ENCODE measurements at regions not wholly inside any gene's neighbourhood (a gene's known extent, or its start where the extent isn't known, plus 50 kb on each side); places are given as distances from the start of the nearest gene placed in this dataset.

- Mint-ChIP-seq H3K27me3 (ENCODE audit: unreplicated experiment) (no peaks in the 10 kb centered on the region), H3K27ac (ENCODE audit: unreplicated experiment) (no peak overlapping the region), H3K36me3 (ENCODE audit: unreplicated experiment) (peaks cover 32% of the 10 kb centered on the region), H3K4me3 (ENCODE audit: unreplicated experiment) (no peak overlapping the region), H3K9me3 (ENCODE audit: unreplicated experiment) (peaks cover 6% of the 10 kb centered on the region), H3K4me1 (ENCODE audit: low read depth, unreplicated experiment) (no peaks in the 10 kb centered on the region)
- DNase-seq = no peak
- TF ChIP-seq, protein P1, sequence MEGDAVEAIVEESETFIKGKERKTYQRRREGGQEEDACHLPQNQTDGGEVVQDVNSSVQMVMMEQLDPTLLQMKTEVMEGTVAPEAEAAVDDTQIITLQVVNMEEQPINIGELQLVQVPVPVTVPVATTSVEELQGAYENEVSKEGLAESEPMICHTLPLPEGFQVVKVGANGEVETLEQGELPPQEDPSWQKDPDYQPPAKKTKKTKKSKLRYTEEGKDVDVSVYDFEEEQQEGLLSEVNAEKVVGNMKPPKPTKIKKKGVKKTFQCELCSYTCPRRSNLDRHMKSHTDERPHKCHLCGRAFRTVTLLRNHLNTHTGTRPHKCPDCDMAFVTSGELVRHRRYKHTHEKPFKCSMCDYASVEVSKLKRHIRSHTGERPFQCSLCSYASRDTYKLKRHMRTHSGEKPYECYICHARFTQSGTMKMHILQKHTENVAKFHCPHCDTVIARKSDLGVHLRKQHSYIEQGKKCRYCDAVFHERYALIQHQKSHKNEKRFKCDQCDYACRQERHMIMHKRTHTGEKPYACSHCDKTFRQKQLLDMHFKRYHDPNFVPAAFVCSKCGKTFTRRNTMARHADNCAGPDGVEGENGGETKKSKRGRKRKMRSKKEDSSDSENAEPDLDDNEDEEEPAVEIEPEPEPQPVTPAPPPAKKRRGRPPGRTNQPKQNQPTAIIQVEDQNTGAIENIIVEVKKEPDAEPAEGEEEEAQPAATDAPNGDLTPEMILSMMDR (IDR thresholded peaks at IDR 0.05; ENCODE audit: partially characterized antibody, unreplicated experiment) = no peak
Observed at GRCh38 chr11:26782220-26782965, 60.5 kb upstream of the SLC5A12 start.

DNA sequence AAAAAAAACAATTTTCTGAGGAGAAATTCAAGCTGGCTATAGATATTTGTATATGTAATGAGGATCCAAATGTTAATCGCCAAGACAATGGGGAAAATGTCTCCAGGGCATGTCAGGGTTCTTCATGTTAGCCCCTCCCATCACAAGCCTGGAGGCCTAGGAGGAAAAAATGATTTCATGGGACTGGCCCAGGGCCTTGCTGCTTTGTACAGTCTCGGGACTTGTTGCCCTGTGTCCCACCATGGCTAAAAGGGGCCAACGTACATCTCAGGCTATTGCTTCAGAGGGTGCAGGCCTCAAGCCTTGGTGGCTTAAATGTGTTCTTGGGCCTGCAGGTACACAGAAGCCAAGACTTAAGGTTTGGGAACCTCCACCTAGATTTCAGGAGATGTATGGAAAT lies 62.1 kb upstream of the SLC5A12 start:
- H3K4me1 Mint-ChIP-seq (ENCODE audit: low read depth, unreplicated experiment) = no peaks in the 10 kb centered on the region
- TF ChIP-seq, protein P1 (IDR thresholded peaks at IDR 0.05; ENCODE audit: partially characterized antibody, unreplicated experiment) = no peak
- no peak for DNase-seq
- no peak overlapping the region for H3K4me3 Mint-ChIP-seq (ENCODE audit: unreplicated experiment)
- no peaks in the 10 kb centered on the region for H3K27me3 Mint-ChIP-seq (ENCODE audit: unreplicated experiment)
- H3K9me3 Mint-ChIP-seq (ENCODE audit: unreplicated experiment) = peaks cover 6% of the 10 kb centered on the region
- no peak overlapping the region for H3K27ac Mint-ChIP-seq (ENCODE audit: unreplicated experiment)
- peaks cover 32% of the 10 kb centered on the region for H3K36me3 Mint-ChIP-seq (ENCODE audit: unreplicated experiment)

GRCh38 chr11:26790738-26791137 lies 68.9 kb upstream of the SLC5A12 start:
- H3K4me1 Mint-ChIP-seq (ENCODE audit: low read depth, unreplicated experiment) = no peaks in the 10 kb centered on the region
- H3K27ac Mint-ChIP-seq (ENCODE audit: unreplicated experiment) = no peak overlapping the region
- TF ChIP-seq, protein P1 (IDR thresholded peaks at IDR 0.05; ENCODE audit: partially characterized antibody, unreplicated experiment) = no peak
- no peaks in the 10 kb centered on the region for H3K27me3 Mint-ChIP-seq (ENCODE audit: unreplicated experiment)
- peaks cover 8% of the 10 kb centered on the region for H3K36me3 Mint-ChIP-seq (ENCODE audit: unreplicated experiment)
- no peak for DNase-seq
- peaks cover 3% of the 10 kb centered on the region for H3K9me3 Mint-ChIP-seq (ENCODE audit: unreplicated experiment)
- H3K4me3 Mint-ChIP-seq (ENCODE audit: unreplicated experiment) = no peak overlapping the region

DNA sequence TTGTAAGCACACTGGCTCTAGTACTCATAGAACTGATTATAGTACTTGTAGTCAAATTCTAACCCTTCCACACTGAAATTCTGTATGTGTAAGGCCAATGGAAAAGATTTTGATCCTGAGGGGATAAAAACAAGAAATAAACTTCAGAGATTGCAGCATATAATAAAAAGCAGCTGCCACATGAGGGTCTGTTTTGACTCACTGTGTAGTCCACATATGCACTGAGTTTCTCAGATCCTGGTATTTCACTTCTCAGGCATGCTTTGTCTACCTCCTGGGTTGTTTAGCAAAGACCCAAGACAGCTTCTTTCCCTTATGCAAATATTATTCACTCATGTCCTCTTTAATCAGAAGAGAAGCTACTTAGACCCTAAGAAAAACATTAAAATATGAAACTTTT lies 71.1 kb upstream of the SLC5A12 start:
- Mint-ChIP-seq H3K9me3 (ENCODE audit: unreplicated experiment) (peaks cover 2% of the 10 kb centered on the region), H3K36me3 (ENCODE audit: unreplicated experiment) (no peaks in the 10 kb centered on the region), H3K4me3 (ENCODE audit: unreplicated experiment) (no peak overlapping the region), H3K27me3 (ENCODE audit: unreplicated experiment) (no peaks in the 10 kb centered on the region), H3K27ac (ENCODE audit: unreplicated experiment) (no peak overlapping the region), H3K4me1 (ENCODE audit: low read depth, unreplicated experiment) (peaks cover 1% of the 10 kb centered on the region)
- no peak for DNase-seq
- TF ChIP-seq, protein P1 (IDR thresholded peaks at IDR 0.05; ENCODE audit: partially characterized antibody, unreplicated experiment) = no peak

DNA sequence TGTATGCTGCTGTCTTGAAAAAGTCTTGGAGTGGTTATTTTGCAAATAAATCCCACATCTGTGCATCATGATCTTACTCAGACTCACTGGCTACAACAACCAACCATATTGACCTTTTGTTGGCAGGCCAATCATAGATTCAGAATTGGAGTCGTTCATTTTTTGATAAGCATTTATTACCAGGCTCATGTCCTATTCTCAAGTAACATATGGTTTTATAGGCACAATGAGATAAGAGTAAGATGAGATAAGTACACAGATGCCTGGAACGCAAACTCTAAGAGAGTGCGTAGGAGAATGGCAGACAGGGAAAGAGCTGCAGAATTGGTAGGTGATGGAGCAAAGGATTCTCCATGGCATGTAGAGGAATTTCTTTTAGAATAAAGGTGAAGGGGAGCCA lies 71.6 kb upstream of the SLC5A12 start:
- Mint-ChIP-seq H3K4me1 (ENCODE audit: low read depth, unreplicated experiment) (peaks cover 1% of the 10 kb centered on the region), H3K27me3 (ENCODE audit: unreplicated experiment) (no peaks in the 10 kb centered on the region), H3K4me3 (ENCODE audit: unreplicated experiment) (no peak overlapping the region), H3K27ac (ENCODE audit: unreplicated experiment) (no peak overlapping the region), H3K36me3 (ENCODE audit: unreplicated experiment) (no peaks in the 10 kb centered on the region), H3K9me3 (ENCODE audit: unreplicated experiment) (peaks cover 2% of the 10 kb centered on the region)
- no peak for DNase-seq
- TF ChIP-seq, protein P1 (IDR thresholded peaks at IDR 0.05; ENCODE audit: partially characterized antibody, unreplicated experiment) = no peak

Data from glutamatergic neuron (in vitro differentiated cells).